RWPE2 (cell line): ENCODE measurements at regions not wholly inside any gene's neighbourhood (a gene's known extent, or its start where the extent isn't known, plus 50 kb on each side); places are given as distances from the start of the nearest gene placed in this dataset.

Experiments used
- ATAC-seq: fragments of 200-7000 bp; cut with Tn5 transposase; 3 replicates; pipeline ENCODE4 v1.9.1; 2021; ENCODE audit warnings: low read depth
- DNase-seq: peaks from one replicate; pipeline ENCODE4 v3.0.0-alpha.2; 2020; ENCODE audit warnings: low spot score
- H3K27ac ChIP-seq: fragments of 450-650 bp; 2 replicates; pipeline ENCODE4 v1.5.1; 2017; ENCODE audit warnings: mild to moderate bottlenecking; ENCODE audit not compliant: poor library complexity, severe bottlenecking
- H3K27me3 ChIP-seq: fragments of 250-450 bp; sonication (Bioruptor Pico); 2 replicates; pipeline ENCODE4 v1.5.1; 2021; ENCODE audit warnings: mild to moderate bottlenecking, moderate library complexity; ENCODE audit not compliant: insufficient read depth, poor library complexity, severe bottlenecking
- H3K36me3 ChIP-seq: fragments of 250-450 bp; sonication (Bioruptor Pico); 2 replicates; pipeline ENCODE4 v1.5.1; 2020; ENCODE audit warnings: low read depth, mild to moderate bottlenecking, moderate library complexity
- H3K4me1 ChIP-seq: fragments of 250-450 bp; sonication (Bioruptor Pico); 2 replicates; pipeline ENCODE4 v1.5.1; 2021; ENCODE audit warnings: mild to moderate bottlenecking, moderate library complexity; ENCODE audit not compliant: insufficient read depth, poor library complexity, severe bottlenecking
- H3K4me3 ChIP-seq: fragments of 250-450 bp; sonication (Bioruptor Pico); 2 replicates; pipeline ENCODE4 v1.5.1; 2021; ENCODE audit warnings: mild to moderate bottlenecking, moderate library complexity; ENCODE audit not compliant: severe bottlenecking
- H3K9me3 ChIP-seq: fragments of 250-450 bp; sonication (Bioruptor Pico); 2 replicates; pipeline ENCODE4 v1.5.1; 2021; ENCODE audit warnings: mild to moderate bottlenecking, moderate library complexity; ENCODE audit not compliant: severe bottlenecking
- CTCF ChIP-seq: fragments of 450-650 bp; IDR thresholded peaks from one replicate; pipeline ENCODE4 v1.5.1; 2017; ENCODE audit warnings: mild to moderate bottlenecking, moderate library complexity; ENCODE audit not compliant: poor library complexity, severe bottlenecking

- Histone ChIP-seq H3K4me3 (no peak overlapping the region), H3K36me3 (no peaks in the 10 kb centered on the region), H3K9me3 (no peaks in the 10 kb centered on the region), H3K27me3 (no peaks in the 10 kb centered on the region), H3K4me1 (no peaks in the 10 kb centered on the region), H3K27ac (no peak overlapping the region)
- ATAC-seq (no peak), DNase-seq (no peak)
- no peak for TF ChIP-seq CTCF
These were observed 397.6 kb upstream of the BOD1L1 start for GRCh38 chr4:14025111-14025510.

DNA sequence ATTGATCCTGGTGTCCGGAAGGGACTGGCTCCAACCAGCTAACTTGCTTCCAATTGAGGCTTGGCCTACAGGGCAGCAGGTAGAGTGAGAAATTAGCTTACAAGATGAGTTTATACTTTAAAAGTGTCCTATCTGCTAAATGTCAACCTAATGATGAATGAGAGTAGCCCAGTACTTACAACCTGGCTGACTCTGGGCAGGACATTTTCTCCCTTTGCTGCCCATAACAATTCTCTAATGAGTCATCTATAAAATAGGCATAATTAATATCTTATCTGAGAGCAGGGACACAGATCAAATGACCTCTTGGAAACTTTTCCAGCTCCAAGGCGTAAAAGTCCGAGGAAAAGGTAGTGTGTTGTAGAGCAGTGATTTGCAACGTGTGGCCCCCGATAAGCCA is 398.4 kb upstream of the BOD1L1 start:
- Histone ChIP-seq H3K4me1 (no peaks in the 10 kb centered on the region), H3K27ac (no peak overlapping the region), H3K4me3 (no peak overlapping the region), H3K27me3 (no peaks in the 10 kb centered on the region), H3K36me3 (no peaks in the 10 kb centered on the region), H3K9me3 (no peaks in the 10 kb centered on the region)
- ATAC-seq (no peak), DNase-seq (no peak)
- no peak for TF ChIP-seq CTCF

- H3K4me1 ChIP-seq: no peaks in the 10 kb centered on the region
- no peaks in the 10 kb centered on the region for H3K27me3 ChIP-seq
- H3K36me3 ChIP-seq: no peaks in the 10 kb centered on the region
- no peak for ATAC-seq
- H3K9me3 ChIP-seq: no peaks in the 10 kb centered on the region
- TF ChIP-seq CTCF: no peak
- H3K4me3 ChIP-seq: no peak overlapping the region
- DNase-seq: no peak
- H3K27ac ChIP-seq: no peak overlapping the region
These were observed 401.3 kb upstream of the BOD1L1 start for GRCh38 chr4:14028862-14029261.

GRCh38 chr4:14035076-14035475 is 407.6 kb upstream of the BOD1L1 start:
- DNase-seq: no peak
- no peak for TF ChIP-seq CTCF
- H3K4me1 ChIP-seq: no peaks in the 10 kb centered on the region
- no peak overlapping the region for H3K27ac ChIP-seq
- no peaks in the 10 kb centered on the region for H3K9me3 ChIP-seq
- no peak for ATAC-seq
- no peaks in the 10 kb centered on the region for H3K36me3 ChIP-seq
- no peaks in the 10 kb centered on the region for H3K27me3 ChIP-seq
- H3K4me3 ChIP-seq: no peak overlapping the region

GRCh38 chr4:14043203-14043602 is 415.7 kb upstream of the BOD1L1 start:
- no peaks in the 10 kb centered on the region for H3K27me3 ChIP-seq
- H3K36me3 ChIP-seq: no peaks in the 10 kb centered on the region
- TF ChIP-seq CTCF: no peak
- no peak for DNase-seq
- H3K4me1 ChIP-seq: no peaks in the 10 kb centered on the region
- H3K9me3 ChIP-seq: no peaks in the 10 kb centered on the region
- H3K4me3 ChIP-seq: no peak overlapping the region
- ATAC-seq: no peak
- no peak overlapping the region for H3K27ac ChIP-seq
